ENCODE measurements at regions not wholly inside any gene's neighbourhood (a gene's known extent, or its start where the extent isn't known, plus 50 kb on each side); places are given as distances from the start of the nearest gene placed in this dataset.

DNA sequence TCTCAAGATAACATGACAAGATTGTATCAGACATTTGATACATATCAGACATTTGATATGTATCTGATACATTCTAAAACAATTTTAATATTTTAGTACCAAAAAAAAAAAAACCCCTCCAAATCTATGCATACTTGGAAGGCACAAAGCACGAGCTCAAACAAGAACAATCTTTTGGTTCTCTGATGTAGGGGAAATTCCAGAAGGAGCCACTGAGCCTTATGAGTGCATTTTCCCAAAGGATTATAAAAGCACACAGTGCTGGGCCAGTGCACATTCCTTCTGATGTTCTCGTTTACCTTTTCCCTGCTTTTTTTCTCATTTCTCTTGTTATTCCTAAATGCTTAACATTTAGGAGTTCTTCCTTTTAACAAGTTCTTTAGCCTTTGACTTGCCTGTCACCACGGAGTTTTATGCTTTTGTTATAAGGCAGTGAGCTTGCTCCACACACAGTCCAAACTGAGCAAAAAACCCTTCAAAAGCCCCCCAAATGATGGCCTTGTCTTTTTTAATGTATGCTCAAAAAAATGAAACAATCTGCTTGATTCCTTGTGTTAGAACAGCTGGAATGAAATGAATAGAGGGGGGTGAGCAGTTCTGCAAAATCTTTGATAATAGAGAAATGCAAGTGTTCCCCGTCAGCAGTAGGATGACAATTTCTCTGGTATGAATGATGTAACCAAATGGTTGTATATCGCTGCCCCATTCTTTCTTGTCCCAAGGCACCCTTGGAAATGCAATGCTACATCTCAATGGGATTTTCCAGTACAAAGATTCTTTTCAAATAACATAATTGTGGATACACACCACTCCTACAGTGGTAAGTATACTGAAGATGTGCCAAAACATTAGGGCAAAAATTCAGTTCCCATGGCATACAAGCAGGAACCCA, 597.2 kb upstream of the ZEB2 start:
- H3K27me3 ChIP-seq (ENCODE audit: control insufficient read depth in 3 of 3, insufficient read depth in 3 of 3, low read length in 3 of 3): no peaks in the 10 kb centered on the region
- H3K36me3 ChIP-seq (ENCODE audit: control insufficient read depth in 3 of 3, insufficient read depth in 2 of 3, low read depth in 1 of 3, low read length in 3 of 3): no peaks in the 10 kb centered on the region
- no peaks in the 10 kb centered on the region for H3K9me3 ChIP-seq (ENCODE audit: control insufficient read depth in 2 of 2, insufficient read depth in 1 of 2, low read depth in 1 of 2, low read length in 1 of 2)
- H3K4me1 ChIP-seq (ENCODE audit: control insufficient read depth in 3 of 3, insufficient read depth in 2 of 3, low read depth in 1 of 3, low read length in 2 of 3): no peaks in the 10 kb centered on the region
- WGBS, 3 donors: 63 to 75% (median 68%) methylated on average over 5 of the region's 5 CpGs
- no peak overlapping the region for H3K4me3 ChIP-seq (ENCODE audit: low read depth in 1 of 3, low read length in 3 of 3)
- no peak for FAIRE-seq
- H3K27ac ChIP-seq (ENCODE audit: low read depth in 1 of 3, low read length in 2 of 3): no peak overlapping the region
- no peak for DNase-seq

DNA sequence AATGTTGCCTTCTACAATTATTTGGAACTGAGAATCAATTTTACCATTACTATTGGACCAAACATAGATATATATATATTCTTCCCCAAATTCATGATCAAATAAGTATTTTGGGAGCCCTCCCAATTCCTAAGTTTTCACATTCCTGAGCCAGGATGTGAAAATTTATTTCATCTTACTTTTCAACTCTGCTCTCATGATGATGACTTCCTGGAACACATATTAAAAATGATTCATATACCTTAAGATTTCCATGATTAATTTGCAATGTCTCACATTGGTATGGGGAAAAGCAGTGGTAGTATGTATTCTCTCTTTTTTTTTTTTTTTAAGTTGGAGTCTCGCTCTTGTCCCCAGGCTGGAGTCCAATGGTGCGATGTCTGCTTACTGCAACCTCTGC, 596.1 kb upstream of the ZEB2 start:
- DNase-seq (no peak), FAIRE-seq (no peak)
- 93 to 95% (median 95%) methylated on average over 2 of the region's 2 CpGs for whole genome bisulfite sequencing, 3 donors
- H3K4me1 ChIP-seq (ENCODE audit: control insufficient read depth in 3 of 3, insufficient read depth in 2 of 3, low read depth in 1 of 3, low read length in 2 of 3): no peaks in the 10 kb centered on the region
- H3K36me3 ChIP-seq (ENCODE audit: control insufficient read depth in 3 of 3, insufficient read depth in 2 of 3, low read depth in 1 of 3, low read length in 3 of 3): no peaks in the 10 kb centered on the region
- no peaks in the 10 kb centered on the region for H3K9me3 ChIP-seq (ENCODE audit: control insufficient read depth in 2 of 2, insufficient read depth in 1 of 2, low read depth in 1 of 2, low read length in 1 of 2)
- no peak overlapping the region for H3K27ac ChIP-seq (ENCODE audit: low read depth in 1 of 3, low read length in 2 of 3)
- no peak overlapping the region for H3K4me3 ChIP-seq (ENCODE audit: low read depth in 1 of 3, low read length in 3 of 3)
- H3K27me3 ChIP-seq (ENCODE audit: control insufficient read depth in 3 of 3, insufficient read depth in 3 of 3, low read length in 3 of 3): no peaks in the 10 kb centered on the region

DNA sequence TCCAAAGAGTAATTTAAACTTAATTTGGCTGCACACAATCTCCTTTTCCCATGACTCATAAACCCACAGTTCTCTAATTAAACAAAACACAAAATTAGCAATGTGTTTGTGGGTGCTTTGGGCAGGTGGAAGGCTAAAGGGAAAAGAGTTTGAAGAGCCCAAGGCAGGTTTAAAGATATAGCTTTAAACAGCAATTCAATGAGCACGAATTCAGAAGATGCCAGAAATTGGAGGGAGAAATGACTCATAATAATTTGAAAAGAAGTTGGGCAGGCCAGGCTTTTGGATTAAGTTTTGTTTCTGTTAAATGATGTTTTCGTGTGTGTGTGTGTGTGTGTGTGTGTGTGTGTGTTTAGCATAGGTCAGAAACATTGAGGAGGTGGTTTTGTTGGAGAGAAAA, 594.8 kb upstream of the ZEB2 start:
- H3K9me3 ChIP-seq (ENCODE audit: control insufficient read depth in 2 of 2, insufficient read depth in 1 of 2, low read depth in 1 of 2, low read length in 1 of 2): no peaks in the 10 kb centered on the region
- no peak overlapping the region for H3K27ac ChIP-seq (ENCODE audit: low read depth in 1 of 3, low read length in 2 of 3)
- no peak for DNase-seq
- 28 to 48% (median 45%) methylated on average over 2 of the region's 2 CpGs for WGBS, 3 donors
- H3K4me3 ChIP-seq (ENCODE audit: low read depth in 1 of 3, low read length in 3 of 3): no peak overlapping the region
- H3K36me3 ChIP-seq (ENCODE audit: control insufficient read depth in 3 of 3, insufficient read depth in 2 of 3, low read depth in 1 of 3, low read length in 3 of 3): no peaks in the 10 kb centered on the region
- H3K27me3 ChIP-seq (ENCODE audit: control insufficient read depth in 3 of 3, insufficient read depth in 3 of 3, low read length in 3 of 3): no peaks in the 10 kb centered on the region
- FAIRE-seq: no peak
- no peaks in the 10 kb centered on the region for H3K4me1 ChIP-seq (ENCODE audit: control insufficient read depth in 3 of 3, insufficient read depth in 2 of 3, low read depth in 1 of 3, low read length in 2 of 3)

DNA sequence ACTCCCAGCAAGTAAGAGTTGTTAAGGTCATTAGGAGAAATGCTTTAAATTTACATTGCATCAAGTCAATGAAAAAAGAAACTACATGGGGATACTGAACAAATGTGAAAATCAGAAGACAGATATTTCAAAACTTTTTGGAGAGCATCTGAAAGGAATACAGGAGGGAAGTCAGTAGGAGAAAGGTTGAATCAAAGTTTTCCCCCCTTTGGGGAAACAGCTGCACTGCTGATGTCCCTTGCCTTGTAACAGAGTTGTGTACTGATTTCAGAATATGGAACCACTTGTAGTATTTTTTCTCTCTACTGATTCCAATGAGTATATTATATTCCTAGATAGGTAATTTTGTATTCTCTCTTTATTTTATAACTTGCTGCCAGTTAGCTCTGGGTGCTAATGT, 592.5 kb upstream of the ZEB2 start:
- DNase-seq: no peak
- Histone ChIP-seq H3K9me3 (ENCODE audit: control insufficient read depth in 2 of 2, insufficient read depth in 1 of 2, low read depth in 1 of 2, low read length in 1 of 2) (no peaks in the 10 kb centered on the region), H3K27me3 (ENCODE audit: control insufficient read depth in 3 of 3, insufficient read depth in 3 of 3, low read length in 3 of 3) (no peaks in the 10 kb centered on the region), H3K27ac (ENCODE audit: low read depth in 1 of 3, low read length in 2 of 3) (no peak overlapping the region), H3K36me3 (ENCODE audit: control insufficient read depth in 3 of 3, insufficient read depth in 2 of 3, low read depth in 1 of 3, low read length in 3 of 3) (no peaks in the 10 kb centered on the region), H3K4me3 (ENCODE audit: low read depth in 1 of 3, low read length in 3 of 3) (no peak overlapping the region), H3K4me1 (ENCODE audit: control insufficient read depth in 3 of 3, insufficient read depth in 2 of 3, low read depth in 1 of 3, low read length in 2 of 3) (no peaks in the 10 kb centered on the region)
- FAIRE-seq: no peak

DNA sequence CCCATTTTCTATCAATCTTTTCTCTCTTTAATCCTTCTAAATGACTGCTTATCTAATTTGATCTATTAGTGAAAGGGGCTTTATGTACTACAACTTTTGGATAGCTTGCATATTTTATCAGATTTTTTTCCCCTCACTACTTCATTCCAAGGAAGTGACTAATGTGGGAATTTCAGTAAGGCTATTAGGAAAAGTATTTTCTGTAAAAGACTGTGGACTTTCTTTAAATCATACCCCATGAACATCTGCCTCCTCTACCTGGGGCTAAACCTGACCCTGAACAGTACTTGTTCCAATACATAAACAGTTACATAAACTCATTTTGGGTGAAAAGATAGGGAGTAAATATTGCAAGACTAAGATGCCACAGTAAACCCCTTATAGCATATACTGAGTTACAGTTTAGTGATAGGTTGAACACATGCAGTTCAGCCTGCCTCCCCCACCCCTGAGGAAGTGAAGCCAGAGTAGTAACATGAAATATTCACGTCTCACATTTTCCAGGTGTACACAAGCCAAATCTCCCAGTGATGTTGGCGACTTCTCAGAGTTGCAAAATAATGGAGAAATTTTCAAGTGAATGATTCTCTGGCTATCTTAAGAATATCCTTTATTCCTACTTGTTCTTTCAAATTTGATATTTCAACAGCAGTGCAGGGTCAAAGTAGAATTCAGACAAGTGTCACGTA, 590.9 kb upstream of the ZEB2 start:
- Histone ChIP-seq H3K27me3 (ENCODE audit: control insufficient read depth in 3 of 3, insufficient read depth in 3 of 3, low read length in 3 of 3) (no peaks in the 10 kb centered on the region), H3K36me3 (ENCODE audit: control insufficient read depth in 3 of 3, insufficient read depth in 2 of 3, low read depth in 1 of 3, low read length in 3 of 3) (no peaks in the 10 kb centered on the region), H3K27ac (ENCODE audit: low read depth in 1 of 3, low read length in 2 of 3) (no peak overlapping the region), H3K4me3 (ENCODE audit: low read depth in 1 of 3, low read length in 3 of 3) (no peak overlapping the region), H3K4me1 (ENCODE audit: control insufficient read depth in 3 of 3, insufficient read depth in 2 of 3, low read depth in 1 of 3, low read length in 2 of 3) (no peaks in the 10 kb centered on the region), H3K9me3 (ENCODE audit: control insufficient read depth in 2 of 2, insufficient read depth in 1 of 2, low read depth in 1 of 2, low read length in 1 of 2) (no peaks in the 10 kb centered on the region)
- WGBS, 3 donors: 77 to 91% (median 77%) methylated on average over 3 of the region's 3 CpGs
- FAIRE-seq (no peak), DNase-seq (no peak)

DNA sequence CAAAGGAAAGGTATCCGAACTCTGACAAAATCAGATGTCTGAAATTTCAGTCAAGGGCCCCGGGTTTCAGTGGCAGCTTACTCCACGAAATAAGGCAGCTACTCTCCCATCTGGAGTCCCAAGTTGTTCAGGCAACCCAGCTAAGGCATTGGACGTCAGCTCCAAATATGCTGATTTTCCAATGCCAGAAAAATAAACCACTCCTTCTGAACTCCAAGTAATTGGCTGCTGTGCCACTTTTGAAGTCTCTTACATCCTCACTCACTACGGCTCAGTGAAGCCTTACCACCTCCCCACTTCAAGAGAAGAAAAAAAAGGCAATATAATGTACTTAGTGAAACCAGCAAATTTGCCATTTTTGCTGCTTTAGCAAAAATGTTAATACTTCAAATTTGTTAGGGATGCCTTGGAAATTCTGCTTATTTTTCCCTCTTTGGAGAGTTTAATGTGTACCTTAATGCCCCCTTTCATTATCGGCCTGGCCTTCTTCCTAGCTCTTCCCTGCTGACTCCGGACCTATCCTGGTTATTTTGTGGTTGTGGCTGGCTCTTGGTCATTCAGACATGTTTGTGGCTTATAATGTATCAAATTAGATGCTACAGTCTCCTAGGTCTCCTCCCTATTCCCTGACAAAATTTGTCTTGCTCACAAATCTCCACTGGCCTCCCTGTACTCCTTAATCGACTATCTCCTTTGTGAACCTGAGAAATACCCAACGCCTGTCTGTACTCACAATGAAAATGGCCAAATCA, 589.2 kb upstream of the ZEB2 start:
- FAIRE-seq: no peak
- no peak for DNase-seq
- WGBS, 3 donors: 81 to 88% (median 82%) methylated on average over 9 of the region's 9 CpGs
- Histone ChIP-seq H3K9me3 (ENCODE audit: control insufficient read depth in 2 of 2, insufficient read depth in 1 of 2, low read depth in 1 of 2, low read length in 1 of 2) (no peaks in the 10 kb centered on the region), H3K4me1 (ENCODE audit: control insufficient read depth in 3 of 3, insufficient read depth in 2 of 3, low read depth in 1 of 3, low read length in 2 of 3) (no peaks in the 10 kb centered on the region), H3K4me3 (ENCODE audit: low read depth in 1 of 3, low read length in 3 of 3) (no peak overlapping the region), H3K27ac (ENCODE audit: low read depth in 1 of 3, low read length in 2 of 3) (no peak overlapping the region), H3K36me3 (ENCODE audit: control insufficient read depth in 3 of 3, insufficient read depth in 2 of 3, low read depth in 1 of 3, low read length in 3 of 3) (no peaks in the 10 kb centered on the region), H3K27me3 (ENCODE audit: control insufficient read depth in 3 of 3, insufficient read depth in 3 of 3, low read length in 3 of 3) (no peaks in the 10 kb centered on the region)

DNA sequence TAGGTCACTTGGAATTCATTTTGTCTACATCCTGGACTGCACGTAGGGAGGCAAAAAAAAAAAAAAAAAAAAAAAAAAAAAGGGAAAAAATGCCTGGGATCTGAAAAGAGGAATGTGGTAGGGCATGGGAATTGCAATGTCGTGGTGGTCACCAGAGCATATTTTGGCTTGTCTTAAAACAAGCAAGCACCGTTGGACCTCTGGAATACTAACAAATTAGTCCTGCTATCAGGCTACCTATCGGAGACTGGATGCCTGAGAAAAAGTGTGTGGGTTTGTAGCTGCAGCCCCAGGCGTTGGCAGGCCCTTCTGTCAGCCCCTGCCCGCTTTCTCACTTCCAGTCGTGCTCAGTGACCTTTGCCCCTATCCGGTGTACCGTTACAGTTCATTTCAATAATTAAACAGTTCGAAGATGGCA, 588.5 kb upstream of the ZEB2 start:
- no peak overlapping the region for H3K27ac ChIP-seq (ENCODE audit: low read depth in 1 of 3, low read length in 2 of 3)
- H3K9me3 ChIP-seq (ENCODE audit: control insufficient read depth in 2 of 2, insufficient read depth in 1 of 2, low read depth in 1 of 2, low read length in 1 of 2): no peaks in the 10 kb centered on the region
- H3K36me3 ChIP-seq (ENCODE audit: control insufficient read depth in 3 of 3, insufficient read depth in 2 of 3, low read depth in 1 of 3, low read length in 3 of 3): no peaks in the 10 kb centered on the region
- no peaks in the 10 kb centered on the region for H3K4me1 ChIP-seq (ENCODE audit: control insufficient read depth in 3 of 3, insufficient read depth in 2 of 3, low read depth in 1 of 3, low read length in 2 of 3)
- no peak overlapping the region for H3K4me3 ChIP-seq (ENCODE audit: low read depth in 1 of 3, low read length in 3 of 3)
- 50 to 78% (median 65%) methylated on average over 10 of the region's 10 CpGs for WGBS, 3 donors
- H3K27me3 ChIP-seq (ENCODE audit: control insufficient read depth in 3 of 3, insufficient read depth in 3 of 3, low read length in 3 of 3): no peaks in the 10 kb centered on the region
- DNase-seq: no peak
- no peak for FAIRE-seq

DNA sequence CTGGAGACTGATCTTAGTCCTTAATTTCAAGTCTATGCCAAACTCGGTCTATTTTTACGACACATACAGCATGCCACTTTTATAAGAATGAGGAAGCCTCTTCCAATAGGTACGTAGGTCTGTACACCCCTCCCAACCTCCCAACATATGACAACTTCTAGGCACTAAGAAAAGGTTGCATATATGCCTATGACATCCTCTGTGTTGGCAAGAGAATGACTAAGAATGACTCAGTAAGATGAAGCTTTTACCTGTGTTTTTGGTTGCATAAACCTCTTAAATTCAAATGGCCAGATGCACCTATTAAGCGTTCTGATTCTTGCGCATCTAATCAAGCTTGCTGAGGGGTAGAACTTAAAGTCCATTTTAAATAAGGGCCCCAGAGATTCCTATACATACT, 586.4 kb upstream of the ZEB2 start:
- Histone ChIP-seq H3K27me3 (ENCODE audit: control insufficient read depth in 3 of 3, insufficient read depth in 3 of 3, low read length in 3 of 3) (no peaks in the 10 kb centered on the region), H3K4me3 (ENCODE audit: low read depth in 1 of 3, low read length in 3 of 3) (no peak overlapping the region), H3K27ac (ENCODE audit: low read depth in 1 of 3, low read length in 2 of 3) (no peak overlapping the region), H3K9me3 (ENCODE audit: control insufficient read depth in 2 of 2, insufficient read depth in 1 of 2, low read depth in 1 of 2, low read length in 1 of 2) (no peaks in the 10 kb centered on the region), H3K36me3 (ENCODE audit: control insufficient read depth in 3 of 3, insufficient read depth in 2 of 3, low read depth in 1 of 3, low read length in 3 of 3) (no peaks in the 10 kb centered on the region), H3K4me1 (ENCODE audit: control insufficient read depth in 3 of 3, insufficient read depth in 2 of 3, low read depth in 1 of 3, low read length in 2 of 3) (no peaks in the 10 kb centered on the region)
- 82 to 89% (median 87%) methylated on average over 5 of the region's 5 CpGs for WGBS, 3 donors
- FAIRE-seq (no peak), DNase-seq (no peak)
